HG03520 (cell line): ENCODE measurements at regions not wholly inside any gene's neighbourhood (a gene's known extent, or its start where the extent isn't known, plus 50 kb on each side); places are given as distances from the start of the nearest gene placed in this dataset.

Source experiments
- ATAC-seq: cut with Tn5 transposase; IDR thresholded peaks from one replicate; pipeline ENCODE4 v1.9.1; 2021; ENCODE audit warnings: mild to moderate bottlenecking, moderate library complexity; ENCODE audit not compliant: unreplicated experiment

DNA sequence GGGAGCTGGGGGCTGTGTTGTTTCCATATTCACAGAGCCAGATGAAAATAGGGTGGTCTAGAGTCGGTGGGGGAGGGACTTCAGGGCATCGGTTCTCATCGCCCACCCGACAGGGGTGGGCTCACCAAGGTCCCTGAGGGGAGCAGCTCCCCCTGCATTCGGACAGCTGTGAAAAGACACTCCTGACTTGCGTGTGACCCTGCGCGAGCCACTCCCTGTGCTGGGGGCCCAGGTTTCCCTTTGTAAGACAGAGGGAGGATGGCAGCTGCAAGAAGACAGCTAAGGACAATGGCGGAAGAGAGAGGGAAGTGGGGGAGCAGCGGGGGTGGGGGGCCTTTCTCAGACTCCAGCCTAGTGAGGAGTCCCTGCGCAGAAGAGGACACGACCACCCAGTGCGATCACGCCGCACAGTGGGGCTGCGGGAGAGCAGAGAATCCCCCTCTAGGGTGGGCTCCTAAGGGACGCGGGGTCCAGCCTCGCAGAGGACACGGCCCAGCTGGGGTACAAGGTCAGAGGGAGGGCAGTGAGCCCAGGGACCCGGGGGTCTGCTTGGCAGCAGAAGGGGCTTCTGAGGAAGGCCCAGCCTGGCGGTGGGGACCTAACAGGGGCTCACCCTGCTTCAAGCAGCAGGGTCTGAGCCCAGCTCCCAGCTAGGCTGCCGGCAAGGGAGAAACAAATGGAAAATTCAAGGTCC is 326.9 kb upstream of the DIO3 start:
- no peak for ATAC-seq

DNA sequence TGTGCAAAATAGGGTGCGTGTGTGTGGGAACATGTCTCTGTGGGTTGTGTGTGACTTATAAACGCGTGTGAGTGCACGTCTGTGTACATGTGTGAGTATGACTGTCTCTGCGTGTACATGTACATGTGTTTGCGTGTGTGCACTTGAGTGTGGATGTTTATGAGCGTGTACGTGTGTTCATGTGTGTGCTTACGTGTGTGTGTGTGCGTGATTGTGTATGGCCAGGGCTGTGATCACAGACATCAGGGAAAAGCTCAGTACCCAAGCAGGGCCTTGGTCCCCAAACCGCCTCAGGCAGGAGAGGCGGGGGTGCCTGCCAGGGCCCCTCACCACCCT is 326.3 kb upstream of the DIO3 start:
- ATAC-seq, result no peak

DNA sequence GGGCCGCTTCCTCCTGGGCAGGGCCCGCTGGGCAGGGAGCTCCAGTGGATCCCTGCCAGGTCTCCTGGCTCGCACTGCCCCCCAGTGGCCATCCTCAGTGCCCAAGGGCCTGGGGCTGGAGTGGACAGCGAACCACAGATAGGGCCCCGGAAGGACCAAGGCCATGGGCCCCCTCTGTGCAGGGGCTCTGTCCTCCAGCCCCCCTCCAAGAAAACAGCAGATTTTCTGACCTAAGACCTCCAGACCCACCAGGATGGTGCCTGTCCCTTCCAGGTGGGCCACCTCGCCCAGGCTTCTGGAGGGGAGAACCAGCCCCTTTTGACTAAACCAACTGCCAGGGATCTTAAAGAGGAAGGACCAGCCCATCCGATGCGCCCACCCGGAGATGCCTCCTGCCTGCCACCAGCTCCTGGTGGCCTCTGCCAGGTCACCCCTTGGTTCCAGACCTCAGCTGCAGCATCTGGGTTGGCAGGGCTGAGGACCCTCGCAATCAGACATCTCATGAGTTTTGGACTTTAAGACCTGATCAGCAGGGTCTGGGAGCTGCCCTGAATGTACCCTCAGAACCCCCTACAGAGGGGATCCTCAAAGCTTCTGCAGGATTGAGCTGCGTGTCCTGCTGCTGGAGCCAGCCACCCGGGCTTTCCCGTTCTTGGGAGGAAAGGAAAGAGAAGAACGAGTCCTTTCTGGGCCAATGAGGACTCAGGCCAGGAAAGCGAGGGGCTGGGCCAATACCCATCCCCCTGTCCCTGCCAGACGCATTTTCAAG is 325.8 kb upstream of the DIO3 start:
- no peak for ATAC-seq

DNA sequence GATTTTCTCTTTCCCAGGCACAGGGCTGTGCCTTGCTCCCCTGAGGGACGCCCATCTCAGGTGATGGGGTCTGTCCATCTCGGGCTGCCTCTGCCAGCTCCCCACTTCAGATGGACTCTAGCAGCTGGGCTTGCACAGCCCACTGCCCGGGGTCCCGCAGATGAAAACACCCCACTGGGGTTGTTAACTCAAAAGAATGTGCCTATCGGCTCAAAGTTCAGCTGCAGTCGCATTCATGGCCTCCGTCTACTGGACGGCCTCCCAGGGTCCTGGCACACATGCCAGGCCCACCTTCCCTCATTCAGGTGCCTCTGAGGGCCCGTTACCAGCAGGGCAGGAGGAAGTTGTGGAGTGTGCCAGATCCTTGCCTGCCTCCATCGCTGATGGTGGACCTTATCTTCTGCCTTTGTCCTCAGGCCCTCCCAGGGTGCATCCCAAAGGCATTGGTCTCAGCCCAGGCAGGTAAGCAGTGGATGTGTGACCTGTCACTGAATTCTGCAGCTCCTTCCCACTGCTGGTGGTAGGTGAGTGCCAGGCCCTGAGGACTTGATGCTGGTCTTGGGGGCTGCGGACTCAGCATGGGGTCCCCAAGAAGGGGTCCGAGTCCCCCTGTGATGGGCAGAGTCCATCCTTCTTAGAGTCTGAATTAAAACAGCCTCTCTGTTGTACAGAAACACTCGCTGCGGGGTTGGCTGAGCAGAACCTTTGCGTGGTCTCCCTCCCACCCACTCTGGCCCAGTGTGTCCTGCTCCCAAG is 324.6 kb upstream of the DIO3 start:
- ATAC-seq, result no peak

DNA sequence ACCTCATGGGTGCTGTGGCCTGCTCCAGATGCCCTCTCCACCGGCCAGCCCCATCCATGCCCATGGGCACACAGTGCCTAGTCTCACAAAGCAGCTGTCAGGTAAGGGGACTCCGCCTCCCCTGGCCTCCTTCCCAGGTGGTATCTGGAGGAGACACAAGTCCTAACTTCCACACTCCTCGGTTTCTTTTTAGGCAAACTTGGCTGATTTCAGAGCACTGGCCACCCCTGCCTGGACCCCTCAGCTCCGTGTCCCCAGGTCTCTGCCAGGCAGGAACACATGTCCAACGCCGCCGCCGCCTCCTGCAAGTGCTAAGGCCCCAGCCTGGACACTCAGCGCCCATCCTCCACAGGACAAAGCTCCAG is 324.1 kb upstream of the DIO3 start:
- ATAC-seq, result no peak

DNA sequence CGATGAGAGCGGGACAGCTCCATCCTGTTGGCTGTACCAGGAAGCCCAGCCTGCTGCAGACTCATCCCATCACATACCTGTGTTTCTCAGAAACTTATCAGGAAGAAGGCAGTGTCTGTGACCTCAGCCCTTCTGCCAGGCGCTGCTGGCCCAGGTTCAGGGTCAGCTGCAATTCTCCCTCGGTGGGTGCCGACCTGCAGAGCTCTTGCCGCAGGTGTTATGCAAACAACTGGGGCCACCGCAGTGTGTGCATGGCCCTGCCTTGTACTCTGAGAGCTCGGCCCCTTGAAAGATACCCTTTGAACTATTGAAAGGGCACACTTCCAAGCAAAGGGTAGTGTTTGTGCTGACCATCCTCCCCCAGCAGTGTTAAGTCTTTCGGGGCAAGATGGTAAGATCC is 322.2 kb upstream of the DIO3 start:
- no peak for ATAC-seq

DNA sequence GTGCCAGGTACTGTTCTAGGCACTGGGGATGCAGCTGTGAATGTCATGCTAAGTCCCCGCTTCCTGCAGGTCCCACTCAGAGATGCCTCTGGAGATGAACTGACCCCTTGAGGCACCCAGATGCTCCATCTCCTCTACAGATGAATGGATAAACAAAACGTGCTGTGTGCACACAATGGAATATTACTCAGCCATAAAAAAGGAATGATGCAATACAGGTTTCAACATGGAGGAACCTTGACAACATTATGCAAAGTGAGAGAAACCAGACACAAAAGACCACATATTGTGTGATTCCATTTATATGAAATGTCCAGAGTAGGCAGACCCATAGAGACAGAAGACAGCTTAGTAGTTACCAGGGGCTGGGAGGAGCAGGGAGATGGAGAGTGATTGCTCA is 320.1 kb upstream of the DIO3 start:
- no peak for ATAC-seq

DNA sequence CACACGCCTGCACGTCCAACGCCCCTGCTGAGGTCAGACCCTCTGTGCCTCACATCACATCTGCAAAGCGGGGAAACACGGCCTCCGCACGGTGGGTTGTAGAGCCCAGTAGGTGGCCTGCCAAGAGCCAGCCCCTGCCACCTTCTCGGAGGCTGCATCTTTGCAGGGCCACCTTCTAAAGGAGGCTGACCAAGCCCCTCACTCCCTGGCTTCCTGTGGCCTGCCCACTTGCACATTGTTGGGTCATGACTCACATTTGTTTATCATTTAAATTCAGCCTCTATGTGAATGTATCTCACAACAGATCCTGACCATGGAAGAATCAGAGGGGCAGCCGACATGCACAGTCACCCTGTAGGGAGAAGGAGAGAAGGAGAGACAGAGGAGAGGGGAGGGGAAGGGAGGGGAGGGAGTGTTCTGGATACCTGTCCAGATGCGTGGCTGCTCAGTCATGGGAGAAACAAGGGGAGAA is 319.5 kb upstream of the DIO3 start:
- ATAC-seq, result no peak

DNA sequence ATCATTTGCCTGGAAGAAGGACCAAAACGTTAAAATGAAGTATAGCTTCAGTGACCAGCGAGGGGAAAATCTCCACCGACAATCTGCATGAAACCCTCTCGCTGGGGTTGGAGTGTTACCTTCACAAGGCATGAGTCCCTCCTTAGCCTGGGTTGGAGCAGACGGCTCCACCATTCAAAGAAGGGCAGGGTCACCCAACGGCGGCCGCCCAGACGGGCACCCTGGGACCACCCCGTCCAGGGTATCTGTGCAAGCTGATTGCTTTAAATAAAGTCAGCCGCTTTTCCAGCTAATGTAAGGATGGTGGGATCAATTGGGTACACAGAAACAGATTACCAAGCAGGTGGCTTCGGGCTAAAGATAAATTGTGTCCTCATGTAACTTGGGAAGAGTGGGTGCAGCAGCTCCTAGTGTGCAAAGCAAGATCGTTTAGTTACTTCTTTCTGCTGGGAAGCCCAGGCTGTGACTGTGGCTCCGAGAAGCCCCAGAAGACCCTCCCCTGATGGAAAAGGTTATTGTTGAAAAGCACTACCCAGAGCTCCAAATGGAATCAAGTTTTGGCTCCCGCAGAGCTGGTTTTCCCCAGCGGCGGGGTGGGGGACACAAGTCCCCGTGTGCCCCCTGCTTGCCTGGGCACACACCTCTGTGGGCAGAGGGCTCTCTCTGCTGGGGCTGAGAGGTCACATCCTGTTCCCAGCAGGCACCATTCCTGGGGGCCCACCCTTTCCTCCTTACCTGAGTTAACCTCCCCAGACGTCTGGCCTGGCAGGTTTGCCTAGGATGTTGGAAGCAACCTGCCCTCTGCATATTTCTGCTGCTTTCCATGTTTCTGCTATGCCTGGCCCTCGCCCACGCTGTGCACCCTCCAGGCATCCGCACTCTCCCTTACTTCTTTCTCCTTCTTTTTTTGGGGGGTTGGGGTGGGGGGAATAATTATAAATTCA is 318.6 kb upstream of the DIO3 start:
- no peak for ATAC-seq

DNA sequence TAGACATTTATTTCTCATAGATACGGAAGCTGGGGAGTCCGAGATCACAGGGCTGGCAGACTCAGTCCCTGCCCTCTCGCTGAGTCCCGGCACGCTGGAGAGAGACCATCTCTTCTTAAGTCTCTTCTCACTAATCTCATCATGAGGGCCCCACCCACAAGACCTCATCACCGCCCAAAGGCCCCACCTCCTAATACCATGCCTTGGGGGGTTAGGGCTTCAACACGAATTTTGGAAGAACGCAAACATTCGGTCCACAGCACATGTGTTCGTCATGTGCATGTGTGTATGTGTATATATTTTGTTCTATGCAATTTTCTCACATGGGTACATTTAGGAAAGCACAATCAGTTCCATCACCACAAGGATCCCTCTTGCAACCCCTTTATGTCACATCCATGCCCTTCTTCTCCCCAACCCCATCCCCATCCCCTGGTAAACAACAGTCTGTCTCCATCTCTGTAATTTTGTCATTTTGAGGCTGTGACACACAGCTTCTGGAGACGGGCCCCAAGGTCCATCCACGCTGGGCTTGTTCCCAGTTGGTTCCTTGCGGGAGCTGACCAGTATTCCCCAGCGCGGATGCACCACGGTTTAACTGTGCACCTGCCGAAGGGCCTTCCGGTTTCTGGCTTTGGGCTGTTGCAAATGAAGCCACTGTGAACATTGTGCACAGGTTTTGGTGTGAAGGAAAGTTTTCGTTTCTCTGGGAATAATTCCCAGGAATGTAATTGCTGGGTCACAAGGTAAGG is 317.5 kb upstream of the DIO3 start:
- no peak for ATAC-seq

DNA sequence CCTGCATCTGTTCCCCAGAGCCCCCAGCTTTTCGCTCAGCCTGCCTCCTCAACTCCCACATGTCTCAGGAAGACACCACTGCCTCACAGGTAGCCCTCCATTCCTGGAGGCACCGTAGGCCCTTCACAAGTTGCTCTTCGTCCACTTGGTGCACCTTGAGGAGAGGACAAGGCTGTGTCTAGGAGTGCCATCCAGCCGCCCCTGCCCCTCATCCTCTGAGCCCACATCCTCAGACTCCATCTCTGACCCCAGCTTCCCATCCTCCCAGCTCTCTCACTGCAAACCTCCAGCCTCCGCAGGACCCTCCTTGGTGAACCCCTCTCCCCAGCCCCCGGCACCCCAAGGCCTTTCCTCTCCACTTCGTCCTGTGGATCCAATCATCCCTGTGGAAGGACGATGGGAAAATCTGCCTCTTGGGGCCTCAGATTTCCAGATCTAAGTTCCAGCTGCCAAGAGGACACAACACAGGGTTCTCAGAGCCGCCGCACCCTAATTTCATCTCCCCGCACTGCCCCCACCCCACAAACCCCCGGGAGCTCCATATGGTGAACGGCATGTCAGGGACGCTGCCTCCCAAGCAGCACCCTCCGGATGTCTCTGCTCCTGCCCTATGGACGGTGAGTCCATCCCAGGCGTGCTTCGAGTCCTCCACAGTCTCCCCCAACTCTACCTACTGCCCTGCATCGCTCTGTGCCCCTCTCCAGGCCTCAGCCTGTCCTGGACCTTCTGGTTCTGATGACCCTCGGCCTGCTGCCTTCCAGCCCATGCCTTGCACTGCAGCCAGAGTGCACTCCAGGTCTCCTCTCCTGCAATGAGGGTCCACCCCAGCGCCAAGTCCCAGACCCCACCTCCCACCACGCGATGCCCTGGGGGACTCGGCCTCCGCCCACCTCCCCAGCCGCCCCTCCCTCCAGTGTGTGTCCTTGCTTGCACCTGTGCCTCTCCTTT is 314.1 kb upstream of the DIO3 start:
- no peak for ATAC-seq

DNA sequence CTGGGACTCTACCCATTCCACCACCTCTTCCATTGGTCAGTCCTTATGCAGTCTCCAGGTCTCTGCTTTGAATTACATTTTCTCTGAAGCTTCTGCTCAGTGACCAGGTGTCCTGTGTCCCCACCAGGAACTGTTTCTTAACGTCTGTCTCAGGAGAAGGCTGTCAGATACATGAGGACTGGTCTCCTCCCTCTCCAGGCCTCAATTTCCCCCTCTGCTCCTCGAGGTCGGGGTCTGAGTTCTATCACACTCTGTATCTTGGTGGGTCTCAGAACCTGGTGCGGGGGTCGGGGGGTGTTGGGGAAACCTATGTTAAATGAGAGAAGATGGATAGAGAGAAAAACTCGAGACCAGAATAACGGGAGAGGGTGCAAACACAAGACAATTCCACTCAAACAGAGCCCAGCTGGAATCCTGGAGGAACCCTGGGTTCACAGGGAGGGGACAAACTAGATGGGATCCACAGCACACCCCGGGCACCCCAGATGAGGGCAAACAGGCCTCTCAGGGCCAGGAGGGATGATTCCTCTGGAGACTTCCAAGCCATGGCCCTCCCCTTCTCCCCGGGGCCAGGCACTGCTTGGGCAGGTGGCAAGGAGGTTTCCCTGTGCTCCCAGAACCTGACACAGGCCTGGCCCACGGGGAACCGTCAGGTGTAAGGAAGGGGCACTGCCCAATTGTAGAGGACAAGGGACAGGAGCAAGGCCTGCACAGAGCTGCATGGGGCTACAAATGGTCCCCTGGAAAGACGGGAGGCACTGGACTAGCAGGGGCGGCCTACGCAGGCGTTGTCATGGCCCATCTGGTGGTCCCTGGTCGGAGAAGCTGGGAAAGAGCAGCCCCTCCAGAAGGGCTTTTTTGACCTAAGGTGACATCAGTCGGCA is 313.2 kb upstream of the DIO3 start:
- no peak for ATAC-seq

DNA sequence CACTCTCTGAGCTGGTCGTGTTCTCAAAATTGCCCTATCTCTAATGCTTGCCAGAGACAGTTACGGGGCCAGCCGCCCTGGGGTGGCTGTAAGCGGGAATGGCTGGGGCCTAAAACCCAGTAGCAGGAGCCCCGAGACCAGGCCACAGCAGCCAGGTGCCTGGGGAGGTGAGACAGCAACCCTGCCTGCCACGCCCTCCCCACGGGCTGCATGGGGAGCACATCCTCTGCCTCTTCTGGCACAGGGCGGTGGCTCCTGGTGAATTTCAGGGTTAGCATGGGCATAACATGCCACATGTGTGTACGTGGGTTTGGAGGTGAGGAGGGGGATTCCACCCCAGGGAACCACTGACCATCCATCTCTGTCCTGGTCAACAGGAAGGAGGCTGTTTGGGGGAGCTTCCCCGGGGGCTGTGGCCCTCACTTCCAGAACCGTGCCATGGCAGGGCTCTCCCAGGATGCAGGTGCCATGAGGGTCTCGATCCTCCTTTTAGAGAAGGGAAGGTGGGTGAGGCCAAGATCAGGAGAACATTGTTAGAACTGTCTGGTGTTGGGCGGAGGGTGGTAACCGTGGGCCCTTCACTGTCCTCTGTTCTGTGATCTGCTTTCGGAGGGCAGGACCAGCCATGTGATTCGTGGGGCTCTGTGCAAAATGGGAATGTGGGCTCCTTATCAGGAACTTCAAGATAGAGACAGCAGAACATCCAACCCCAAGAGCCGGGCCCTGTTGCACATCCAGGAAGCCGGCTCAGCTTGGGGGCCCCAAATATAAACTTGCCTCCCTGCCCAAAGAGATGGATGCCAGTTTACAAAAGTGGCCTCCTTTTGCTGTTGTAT is 312.2 kb upstream of the DIO3 start:
- no peak for ATAC-seq

DNA sequence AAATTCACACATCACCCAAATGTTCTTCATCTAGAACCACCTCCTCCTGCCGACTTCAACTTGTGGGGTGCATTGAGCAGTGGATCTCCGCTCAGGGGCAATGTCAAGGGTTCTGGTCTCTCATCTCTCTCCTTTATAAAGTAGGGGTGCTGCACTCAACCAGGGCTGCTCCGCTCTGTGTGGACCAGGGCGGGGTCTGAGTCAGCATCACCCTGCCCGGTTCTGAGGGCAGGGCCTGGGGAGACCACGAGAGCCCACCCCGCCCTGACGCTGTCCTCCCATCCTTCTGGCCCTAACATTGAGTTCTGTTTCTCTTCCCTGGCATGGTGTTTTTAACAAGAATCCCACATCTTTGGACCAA is 311.6 kb upstream of the DIO3 start:
- no peak for ATAC-seq

DNA sequence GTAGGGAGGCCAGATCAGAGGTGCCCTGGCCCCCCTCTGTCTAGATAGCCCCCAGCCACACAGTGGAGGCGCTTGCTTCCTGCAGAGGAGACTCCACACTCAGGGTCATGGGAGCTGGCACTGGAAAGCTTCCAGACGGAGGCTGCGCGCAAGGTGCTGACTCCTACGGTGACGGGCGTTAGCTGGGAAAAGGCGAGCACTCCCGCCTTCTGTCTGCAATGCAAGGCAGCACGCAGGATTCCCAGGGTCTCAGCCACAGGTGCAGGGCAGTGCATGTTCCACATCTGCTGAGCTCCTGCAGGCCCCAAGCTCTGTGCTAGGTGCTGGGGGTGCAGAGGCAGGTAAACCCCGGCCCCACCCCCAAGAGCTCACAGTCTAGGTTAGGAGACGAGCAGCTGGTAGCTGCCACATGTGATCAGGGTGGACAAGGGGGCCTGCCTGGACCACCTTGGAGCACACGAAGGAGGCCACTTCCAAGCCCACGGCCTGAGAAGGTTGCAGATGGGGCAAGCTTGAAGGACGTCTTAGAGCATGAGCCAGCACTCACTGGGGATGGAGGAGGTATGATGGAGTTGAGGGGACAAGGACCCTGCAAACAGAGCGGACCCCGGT is 310.9 kb upstream of the DIO3 start:
- no peak for ATAC-seq

DNA sequence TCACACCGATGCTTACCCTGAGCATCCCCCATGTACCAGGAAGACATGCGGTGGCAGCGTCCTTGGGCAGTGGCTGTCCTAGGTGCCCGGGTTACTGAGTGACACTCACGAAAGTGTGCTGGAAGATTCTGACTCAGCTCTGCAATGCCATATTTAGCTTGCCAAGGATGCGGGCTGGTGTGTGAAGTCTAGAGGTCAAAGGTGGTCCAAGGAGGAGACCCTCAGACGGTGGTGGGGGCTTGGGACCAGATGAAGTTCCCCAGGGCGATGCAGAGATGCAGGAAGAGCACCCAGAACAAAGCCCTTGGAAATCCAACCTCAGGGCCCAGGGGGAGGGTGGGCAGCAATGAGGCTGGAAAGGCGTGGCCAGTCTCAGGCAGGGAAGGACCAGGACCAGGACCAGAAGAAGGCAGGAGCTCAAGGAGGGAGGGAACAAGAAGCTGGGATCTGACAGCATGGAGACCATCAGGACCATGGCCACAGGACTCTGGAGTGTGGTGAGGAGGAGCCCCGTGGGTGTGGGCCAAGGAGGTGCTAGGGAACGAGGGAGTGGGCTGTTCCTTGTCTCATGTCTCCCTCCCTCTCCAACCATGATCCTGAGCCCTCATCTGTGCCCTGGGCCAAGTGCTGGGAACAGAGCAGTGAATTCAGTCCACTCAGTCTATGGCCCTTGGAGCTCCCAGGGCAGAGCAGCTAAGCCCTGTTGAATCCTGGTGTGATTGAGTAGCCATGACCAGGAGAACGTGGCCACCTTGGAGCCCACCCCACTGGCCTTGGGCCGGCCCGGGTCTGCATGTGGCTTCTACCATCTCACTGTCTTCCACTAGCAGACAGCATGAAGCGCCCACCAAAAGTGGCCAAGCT is 310.1 kb upstream of the DIO3 start:
- ATAC-seq, result no peak
